ENCODE measurements at regions not wholly inside any gene's neighbourhood (a gene's known extent, or its start where the extent isn't known, plus 50 kb on each side); places are given as distances from the start of the nearest gene placed in this dataset.

GRCh38 chr2:17319090-17319489, 199.2 kb downstream of the RAD51AP2 start:
- no peak for TF ChIP-seq CTCF (IDR thresholded peaks at IDR 0.05; ENCODE audit: insufficient read depth, low read depth, low read length)
- DNase-seq (ENCODE audit: low read depth), result no peak
- H3K4me3 ChIP-seq (ENCODE audit: low read depth, low read length), result no peak overlapping the region
- H3K36me3 ChIP-seq (ENCODE audit: control insufficient read depth, insufficient read depth, low read length), result no peaks in the 10 kb centered on the region
- no peaks in the 10 kb centered on the region for H3K27me3 ChIP-seq (ENCODE audit: control insufficient read depth, insufficient read depth, low read length)
- POLR2A ChIA-PET, result no interaction called here
- CTCF ChIA-PET, result no interaction called here

GRCh38 chr2:17318013-17318412, 200.2 kb downstream of the RAD51AP2 start:
- ChIA-PET POLR2A (no interaction called here), CTCF (no interaction called here)
- Histone ChIP-seq H3K36me3 (ENCODE audit: control insufficient read depth, insufficient read depth, low read length) (no peaks in the 10 kb centered on the region), H3K4me3 (ENCODE audit: low read depth, low read length) (no peak overlapping the region), H3K27me3 (ENCODE audit: control insufficient read depth, insufficient read depth, low read length) (no peaks in the 10 kb centered on the region)
- no peak for DNase-seq (ENCODE audit: low read depth)
- TF ChIP-seq CTCF (IDR thresholded peaks at IDR 0.05; ENCODE audit: insufficient read depth, low read depth, low read length), result no peak

GRCh38 chr2:17317439-17317976, 200.7 kb downstream of the RAD51AP2 start:
- ChIA-PET POLR2A (no interaction called here), CTCF (no interaction called here)
- no peak for DNase-seq (ENCODE audit: low read depth)
- H3K27me3 ChIP-seq (ENCODE audit: control insufficient read depth, insufficient read depth, low read length), result no peaks in the 10 kb centered on the region
- no peak overlapping the region for H3K4me3 ChIP-seq (ENCODE audit: low read depth, low read length)
- no peaks in the 10 kb centered on the region for H3K36me3 ChIP-seq (ENCODE audit: control insufficient read depth, insufficient read depth, low read length)
- no peak for TF ChIP-seq CTCF (IDR thresholded peaks at IDR 0.05; ENCODE audit: insufficient read depth, low read depth, low read length)

GRCh38 chr2:17313261-17313660, 205.0 kb downstream of the RAD51AP2 start:
- CTCF ChIA-PET, result no interaction called here
- H3K36me3 ChIP-seq (ENCODE audit: control insufficient read depth, insufficient read depth, low read length), result no peaks in the 10 kb centered on the region
- no peak for TF ChIP-seq CTCF (IDR thresholded peaks at IDR 0.05; ENCODE audit: insufficient read depth, low read depth, low read length)
- H3K27me3 ChIP-seq (ENCODE audit: control insufficient read depth, insufficient read depth, low read length), result no peaks in the 10 kb centered on the region
- POLR2A ChIA-PET, result no interaction called here
- H3K4me3 ChIP-seq (ENCODE audit: low read depth, low read length), result no peak overlapping the region
- DNase-seq (ENCODE audit: low read depth), result no peak

- Histone ChIP-seq H3K27me3 (ENCODE audit: control insufficient read depth, insufficient read depth, low read length) (no peaks in the 10 kb centered on the region), H3K36me3 (ENCODE audit: control insufficient read depth, insufficient read depth, low read length) (no peaks in the 10 kb centered on the region), H3K4me3 (ENCODE audit: low read depth, low read length) (no peak overlapping the region)
- CTCF ChIA-PET, result interaction anchor here (0.6 to 1.2 kb wide), 4 partner anchors 15 to 539 kb away, joined by 3 read pairs; no protein-coding TSS in a partner anchor
- no peak for DNase-seq (ENCODE audit: low read depth)
- POLR2A ChIA-PET, result no interaction called here
- no peak for TF ChIP-seq CTCF (IDR thresholded peaks at IDR 0.05; ENCODE audit: insufficient read depth, low read depth, low read length)
Measured at GRCh38 chr2:17311771-17312511, 206.3 kb downstream of the RAD51AP2 start.

Data from BJ (cell line).